NCI-H345 treated with DMSO at 0.1 percent for 48 hours (cell line): ENCODE measurements at regions not wholly inside any gene's neighbourhood (a gene's known extent, or its start where the extent isn't known, plus 50 kb on each side); places are given as distances from the start of the nearest gene placed in this dataset.

ENCODE experiments used
- DNase-seq: peaks from one replicate; lab custom pipeline; 2025; ENCODE audit not compliant: unreplicated experiment; lab: John Stamatoyannopoulos, UW

- no peak for DNase-seq
Measured at GRCh38 chr12:125267114-125267513, 201.9 kb downstream of the AACS start.

DNA sequence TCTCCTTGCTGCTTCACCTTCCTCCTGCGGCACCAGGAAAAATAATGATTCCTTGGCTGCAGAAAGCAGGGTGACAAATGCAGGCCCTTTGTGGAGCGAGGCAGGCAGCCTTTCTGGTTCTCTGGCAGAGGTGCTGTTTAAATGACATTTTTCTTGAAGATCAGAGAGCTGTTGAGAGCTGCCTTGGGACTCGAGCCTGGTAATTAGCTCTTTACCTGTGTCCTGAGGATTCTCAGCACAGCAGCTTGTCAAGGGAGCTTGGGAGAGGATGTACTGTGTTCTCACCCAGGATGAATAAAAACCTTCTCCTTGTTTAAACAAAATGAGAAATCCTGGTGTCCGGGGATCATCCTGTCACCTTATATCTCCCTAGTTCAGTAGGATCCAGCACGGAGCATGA lies 204.0 kb downstream of the AACS start:
- DNase-seq = no peak

- DNase-seq = no peak
Measured at GRCh38 chr12:125271892-125272291, 206.7 kb downstream of the AACS start.

DNA sequence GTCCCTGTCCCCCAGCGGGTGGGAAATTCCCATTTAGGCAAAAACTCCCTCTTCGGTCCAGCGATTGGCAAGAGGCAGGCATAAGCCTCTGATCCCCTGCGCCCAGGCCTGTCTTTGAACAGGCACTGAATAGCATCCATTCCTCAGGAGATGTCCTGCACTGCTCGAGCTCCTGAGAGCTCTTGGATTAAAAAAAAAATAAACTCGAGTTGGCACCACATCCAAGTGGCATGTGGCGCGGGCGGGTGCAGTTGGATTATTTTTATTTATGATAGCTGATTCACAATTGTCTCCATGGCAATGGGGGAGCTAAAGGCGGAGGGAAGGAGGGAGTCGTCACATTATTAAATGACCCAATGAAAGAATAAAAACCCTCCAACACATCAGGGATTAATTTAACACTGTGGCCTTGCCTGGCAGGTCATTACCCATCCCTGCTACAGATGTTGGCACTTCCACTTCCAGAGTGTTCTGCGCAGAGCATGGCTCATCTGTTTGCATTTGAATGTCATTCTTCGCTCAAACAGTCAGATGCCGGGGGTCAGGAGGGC lies 207.2 kb downstream of the AACS start:
- DNase-seq = no peak

DNA sequence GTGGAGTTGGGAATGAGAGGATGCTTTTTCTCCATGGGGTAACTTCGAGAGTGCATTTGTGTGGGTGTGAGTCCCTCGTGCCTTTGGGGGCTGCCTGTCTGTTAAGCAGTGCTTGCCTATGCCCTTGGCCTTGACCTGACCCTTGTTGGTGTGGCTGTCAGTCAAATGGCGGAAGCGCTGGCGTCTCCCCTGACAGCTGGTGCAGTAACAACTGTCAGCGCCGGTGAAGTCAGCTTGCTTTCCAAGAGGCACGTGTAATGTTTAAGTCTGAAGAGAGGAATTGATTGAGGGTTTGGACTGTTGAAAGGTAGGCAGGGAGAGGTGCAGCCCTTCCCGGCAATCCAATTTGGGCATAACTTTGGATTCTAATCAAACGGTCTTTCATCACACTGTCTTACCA lies 211.3 kb downstream of the AACS start:
- no peak for DNase-seq

DNA sequence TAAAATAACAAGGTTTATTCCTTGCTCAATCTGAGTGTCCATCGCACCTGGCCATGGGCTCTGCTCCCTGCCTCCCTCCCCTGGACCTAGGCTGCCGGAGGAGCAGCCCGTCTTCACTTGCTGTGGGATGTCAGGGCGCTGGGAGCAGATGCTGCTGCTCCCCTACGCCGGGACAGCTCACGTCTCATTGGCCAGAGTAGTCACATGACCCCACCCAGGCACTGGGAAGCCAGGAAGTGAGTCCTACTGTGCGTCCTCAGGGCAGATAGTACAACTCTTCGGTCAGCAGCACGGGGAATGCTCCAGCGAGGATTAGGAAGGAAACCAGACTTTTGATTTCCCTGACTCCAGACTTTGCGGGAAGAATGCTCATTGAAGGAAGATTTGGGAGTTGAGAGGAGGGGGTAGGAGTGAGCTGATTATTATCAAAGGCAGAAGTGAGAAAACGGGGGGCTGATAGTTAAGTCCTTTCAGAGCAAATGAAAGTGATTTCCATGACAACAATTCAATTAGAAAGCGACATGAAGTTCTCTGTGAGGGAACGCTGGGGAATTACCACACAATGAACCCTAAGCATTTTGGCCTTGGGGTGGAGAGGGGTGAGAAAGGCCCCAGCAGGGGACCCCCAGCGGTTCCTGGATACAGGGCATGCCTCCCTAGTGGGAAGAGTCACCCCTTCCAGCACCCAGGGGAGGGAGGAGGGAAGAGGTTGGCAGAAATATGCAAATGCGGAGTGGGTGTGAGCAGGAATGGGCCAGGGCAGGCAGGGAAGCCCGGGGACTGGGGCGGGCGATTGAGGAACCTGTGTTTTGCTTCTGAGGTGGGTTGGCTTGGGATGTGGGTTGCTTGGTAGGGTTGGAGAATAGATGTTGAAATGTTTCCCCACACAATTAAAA lies 215.5 kb downstream of the AACS start:
- DNase-seq = no peak

GRCh38 chr12:125282921-125283320 lies 217.7 kb downstream of the AACS start:
- DNase-seq = no peak

- DNase-seq = no peak
Measured at GRCh38 chr12:125283521-125283920, 218.3 kb downstream of the AACS start.

DNA sequence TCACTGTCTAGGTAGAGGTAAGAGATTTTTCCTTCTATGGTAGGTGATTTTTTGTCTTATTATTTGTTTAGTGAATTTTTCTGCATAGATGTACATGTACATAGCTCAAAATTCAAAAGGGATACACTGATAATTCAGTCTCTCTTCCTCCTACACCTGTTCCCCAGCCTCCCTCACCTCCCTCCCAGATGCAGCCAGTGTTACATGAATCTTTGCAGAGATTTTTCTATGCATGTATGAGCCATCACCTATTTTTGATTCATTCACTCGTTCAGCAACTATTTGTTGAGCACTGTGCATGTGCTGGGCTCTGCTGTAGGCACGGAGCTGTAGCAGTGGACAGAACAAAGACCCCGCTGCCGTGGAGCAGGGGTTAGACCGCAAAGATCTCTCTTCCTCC lies 218.9 kb downstream of the AACS start:
- DNase-seq = no peak

DNA sequence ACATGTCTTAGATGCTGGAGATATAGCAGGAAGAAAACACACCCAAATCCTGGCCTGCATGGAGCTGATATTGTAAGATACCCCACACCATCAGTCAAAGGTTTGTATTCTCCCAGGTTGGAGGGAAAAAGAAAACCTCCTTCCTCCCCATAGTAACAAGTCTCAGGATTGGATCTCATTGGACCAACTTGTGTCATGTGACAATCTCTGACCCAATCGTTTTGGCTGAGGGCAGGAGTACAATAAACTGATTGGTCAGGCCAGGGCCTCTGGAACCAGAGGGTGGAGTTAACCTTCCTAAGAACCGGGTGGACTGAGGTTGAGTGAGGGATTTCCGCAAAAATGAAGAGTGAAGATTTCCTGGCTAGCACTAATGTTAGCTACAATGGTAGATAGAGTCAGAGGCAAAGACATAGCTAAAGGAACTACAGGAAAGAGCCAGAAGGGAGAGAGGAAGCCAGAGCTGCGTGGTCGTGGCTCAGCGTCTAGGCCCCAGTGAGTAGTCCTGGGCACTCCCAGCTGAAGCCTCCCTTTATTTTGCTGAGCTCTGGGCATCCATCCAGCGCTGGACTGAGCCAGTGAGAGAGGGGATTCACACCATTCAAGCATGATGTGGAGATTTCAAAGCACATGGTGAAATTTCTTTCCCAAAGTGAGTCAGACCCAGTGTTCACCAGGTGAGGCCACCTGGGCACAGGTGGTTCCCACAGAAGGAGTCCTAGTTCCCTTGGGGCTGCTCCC lies 219.9 kb downstream of the AACS start:
- no peak for DNase-seq

- no peak for DNase-seq
Measured at GRCh38 chr12:125286005-125286727, 220.9 kb downstream of the AACS start.

DNA sequence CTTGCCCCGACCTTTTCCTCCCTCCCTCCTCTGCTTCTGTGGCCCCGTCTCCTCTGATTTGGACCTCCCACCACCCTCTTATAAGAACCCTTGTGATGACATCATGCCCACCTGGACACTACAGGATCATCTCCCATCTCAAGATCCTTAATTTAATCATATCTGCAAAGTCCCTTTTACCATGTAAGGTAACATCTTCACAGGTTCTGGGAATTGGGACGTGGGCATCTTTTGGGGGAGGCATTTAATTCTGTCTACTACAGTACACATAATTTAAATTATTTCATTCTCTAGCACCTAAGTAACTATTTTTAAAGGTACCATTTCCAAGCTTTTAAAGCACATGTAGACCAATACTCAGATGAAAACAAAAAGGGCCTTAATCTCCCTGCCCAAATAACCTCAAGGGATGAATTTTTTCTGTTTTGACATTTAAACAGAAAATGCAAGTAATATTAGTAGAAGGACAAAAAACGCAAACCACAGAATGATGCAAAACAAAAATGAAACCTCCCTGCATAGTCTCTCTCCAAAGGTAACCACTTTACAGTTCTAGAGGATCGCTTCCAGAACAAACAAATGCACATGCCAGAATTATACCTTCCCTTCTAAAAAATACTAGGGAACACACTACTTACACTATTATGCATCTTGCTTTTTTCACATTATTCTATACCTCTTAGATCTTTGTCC lies 222.1 kb downstream of the AACS start:
- no peak for DNase-seq

- DNase-seq = no peak
Measured at GRCh38 chr12:125288931-125289928, 224.0 kb downstream of the AACS start.

GRCh38 chr12:125289970-125290369 lies 224.7 kb downstream of the AACS start:
- DNase-seq = no peak

DNA sequence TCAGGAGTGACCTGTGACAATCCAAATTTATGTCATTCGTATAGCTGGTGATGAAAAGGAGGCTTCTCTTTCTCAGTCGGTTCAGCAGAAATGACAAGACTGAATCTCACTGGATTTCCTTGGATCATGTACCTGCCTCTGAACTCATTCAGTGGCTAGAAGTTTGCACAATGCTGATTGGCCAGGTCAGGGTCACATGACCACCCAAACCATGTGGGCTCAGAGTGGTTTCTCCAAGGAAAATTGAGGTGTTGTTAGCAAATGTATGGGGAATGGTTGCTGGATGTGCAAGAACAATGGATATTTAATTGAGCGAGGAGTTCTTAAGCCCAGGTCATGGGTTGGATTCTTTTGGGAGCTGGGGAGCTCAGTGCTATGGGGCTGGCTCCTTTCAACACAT lies 227.5 kb downstream of the AACS start:
- DNase-seq = no peak

GRCh38 chr12:125295550-125295949 lies 230.3 kb downstream of the AACS start:
- no peak for DNase-seq

DNA sequence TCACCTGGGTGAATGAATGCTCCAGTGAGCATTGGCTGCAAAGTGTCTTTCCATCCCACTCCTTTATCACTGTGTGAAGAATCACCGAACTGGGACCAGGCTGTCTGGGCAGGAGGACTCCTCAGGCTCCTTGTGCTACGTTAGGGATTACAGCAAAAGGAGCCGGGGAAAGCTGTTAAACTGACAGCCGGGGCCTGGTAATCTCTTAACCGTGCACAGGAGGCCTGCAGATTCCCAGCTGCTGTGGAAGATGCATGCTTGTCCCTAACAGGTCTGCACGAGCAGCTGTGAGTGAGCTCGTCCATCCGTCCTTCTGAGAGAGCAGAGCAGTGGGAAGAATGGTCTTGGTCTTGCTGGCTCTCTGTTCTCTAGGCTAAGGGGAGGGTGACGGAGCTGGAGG lies 231.5 kb downstream of the AACS start:
- DNase-seq = no peak

DNA sequence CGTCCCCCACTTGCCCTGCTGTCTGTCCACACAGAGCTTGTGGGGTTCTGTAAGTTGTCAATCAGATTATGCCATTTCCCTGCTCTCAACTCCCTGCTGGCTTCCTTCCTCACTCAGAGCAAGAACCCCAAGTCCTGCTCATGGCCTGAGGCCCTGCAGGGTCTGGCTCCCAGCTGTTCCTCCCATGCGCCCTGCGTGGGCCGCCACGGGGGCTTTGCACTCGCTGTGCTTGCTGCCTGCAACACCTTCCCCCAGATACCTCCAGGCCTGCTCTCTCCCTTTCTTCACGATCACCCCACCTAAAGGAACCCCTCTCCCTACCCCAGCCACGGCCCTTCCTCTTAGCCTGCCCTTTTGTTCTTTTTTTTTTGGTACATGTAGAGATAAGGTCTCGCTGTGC lies 234.6 kb downstream of the AACS start:
- DNase-seq = no peak

- DNase-seq = no peak
Measured at GRCh38 chr12:125300249-125300648, 235.0 kb downstream of the AACS start.

- DNase-seq = no peak
Measured at GRCh38 chr12:125303337-125303736, 238.1 kb downstream of the AACS start.
